Thyroid gland (tissue), 4 donors: ENCODE measurements at regions not wholly inside any gene's neighbourhood (a gene's known extent, or its start where the extent isn't known, plus 50 kb on each side); places are given as distances from the start of the nearest gene placed in this dataset.

Experiments used
- DNase-seq, 2 donors: peaks; one replicate each; pipeline ENCODE4 v3.0.0-alpha.2; 2019
- H3K27ac ChIP-seq, 3 donors: fragments of 200-600 bp; sonication (generic); 1 replicate in 2 of 3; 2 replicates in 1 of 3; pipeline ENCODE4 v1.5.1; 2016 to 2019; ENCODE audit warnings: mild to moderate bottlenecking in 1 of 3, moderate library complexity in 1 of 3
- H3K27me3 ChIP-seq: fragments of 200-600 bp; sonication (generic); one replicate; pipeline ENCODE4 v1.5.1; 2019
- H3K36me3 ChIP-seq, 2 donors: fragments of 200-600 bp; sonication (generic); one replicate each; pipeline ENCODE4 v1.5.1; 2016 to 2019
- H3K4me1 ChIP-seq, 2 donors: fragments of 200-600 bp; sonication (generic); one replicate each; pipeline ENCODE4 v1.5.1; 2017 to 2019
- H3K4me3 ChIP-seq, 3 donors: fragments of 200-600 bp; sonication (generic); replicated peaks in 1 of 3; 1 replicate in 2 of 3; 2 replicates in 1 of 3; pipeline ENCODE4 v1.5.1; 2016; ENCODE audit warnings: mild to moderate bottlenecking in 1 of 3
- H3K9me3 ChIP-seq: fragments of 200-600 bp; sonication (generic); one replicate; pipeline ENCODE4 v1.5.1; 2017
- CTCF ChIP-seq, 6 experiments: fragments of 200-600 bp in 3 of 6; fragments of 450-650 bp in 3 of 6; sonication (generic) in 3 of 6; IDR thresholded peaks; one replicate each; pipeline ENCODE4 v1.5.1; 2016 to 2019; ENCODE audit warnings: antibody characterized with exemption in 6 of 6, mild to moderate bottlenecking in 2 of 6, inconsistent platforms in 1 of 6, moderate library complexity in 1 of 6
- POLR2A ChIP-seq, 2 donors: fragments of 450-650 bp; IDR thresholded peaks; one replicate each; pipeline ENCODE4 v1.6.1; 2017; ENCODE audit warnings: antibody characterized with exemption in 2 of 2, mild to moderate bottlenecking in 2 of 2, moderate library complexity in 1 of 2
- WGBS, 2 donors: methylation state at CpG; one replicate each; pipeline ENCODE4 v1.1.5; 2017; 5-methylcytosine and 5-hydroxymethylcytosine counted together
- intact Hi-C: fragments of 100-400 bp; cut with DNase I; formaldehyde crosslinking; loops from one replicate; pipeline ENCODE4 v1.15.1; 2023

GRCh38 chr12:23342407-23342806, 607.1 kb downstream of the SOX5 start:
- Histone ChIP-seq H3K4me1 (no peaks in the 10 kb centered on the region), H3K27me3 (no peaks in the 10 kb centered on the region), H3K4me3 (no peak overlapping the region), H3K9me3 (no peaks in the 10 kb centered on the region), H3K36me3 (no peaks in the 10 kb centered on the region), H3K27ac (no peak overlapping the region)
- WGBS, 2 donors, result 91 to 94% methylated on average over 1 of the region's 1 CpG
- DNase-seq, result no peak
- TF ChIP-seq CTCF (IDR thresholded peaks at IDR 0.05), result no peak
- intact Hi-C loops, result no loop called here

- intact Hi-C loops, result no loop called here
- no peak for DNase-seq
- 74 to 85% methylated on average over 3 of the region's 3 CpGs for WGBS, 2 donors
- Histone ChIP-seq H3K4me3 (no peak overlapping the region), H3K27ac (no peak overlapping the region), H3K27me3 (no peaks in the 10 kb centered on the region), H3K9me3 (no peaks in the 10 kb centered on the region), H3K4me1 (no peaks in the 10 kb centered on the region), H3K36me3 (no peaks in the 10 kb centered on the region)
- TF ChIP-seq CTCF (IDR thresholded peaks at IDR 0.05), result no peak
- no peak for TF ChIP-seq POLR2A (IDR thresholded peaks at IDR 0.05)
These were observed 599.9 kb downstream of the SOX5 start for GRCh38 chr12:23349564-23349963.

GRCh38 chr12:23350808-23351207, 598.7 kb downstream of the SOX5 start:
- WGBS, 2 donors, result 85% methylated on average over 2 of the region's 2 CpGs
- H3K36me3 ChIP-seq, result no peaks in the 10 kb centered on the region
- H3K27ac ChIP-seq, result no peak overlapping the region
- no peaks in the 10 kb centered on the region for H3K4me1 ChIP-seq
- no peak for DNase-seq
- H3K27me3 ChIP-seq, result no peaks in the 10 kb centered on the region
- TF ChIP-seq CTCF (IDR thresholded peaks at IDR 0.05) (no peak), POLR2A (IDR thresholded peaks at IDR 0.05) (no peak)
- H3K4me3 ChIP-seq, result no peak overlapping the region
- intact Hi-C loops, result no loop called here
- H3K9me3 ChIP-seq, result no peaks in the 10 kb centered on the region

- DNase-seq, result no peak
- H3K27me3 ChIP-seq, result no peaks in the 10 kb centered on the region
- H3K36me3 ChIP-seq, result no peaks in the 10 kb centered on the region
- intact Hi-C loops, result no loop called here
- no peaks in the 10 kb centered on the region for H3K9me3 ChIP-seq
- no peaks in the 10 kb centered on the region for H3K4me1 ChIP-seq
- H3K4me3 ChIP-seq, result no peak overlapping the region
- TF ChIP-seq POLR2A (IDR thresholded peaks at IDR 0.05) (no peak), CTCF (IDR thresholded peaks at IDR 0.05) (no peak)
- WGBS, 2 donors, result 87 to 92% methylated on average over 2 of the region's 2 CpGs
- no peak overlapping the region for H3K27ac ChIP-seq
These were observed 596.8 kb downstream of the SOX5 start for GRCh38 chr12:23352670-23353069.

GRCh38 chr12:23354800-23355199, 594.7 kb downstream of the SOX5 start:
- no peak overlapping the region for H3K4me3 ChIP-seq
- H3K36me3 ChIP-seq, result no peaks in the 10 kb centered on the region
- H3K27me3 ChIP-seq, result no peaks in the 10 kb centered on the region
- H3K4me1 ChIP-seq, result no peaks in the 10 kb centered on the region
- no peak for TF ChIP-seq CTCF (IDR thresholded peaks at IDR 0.05)
- 38 to 69% methylated on average over 1 of the region's 1 CpG for WGBS, 2 donors
- intact Hi-C loops, result no loop called here
- DNase-seq, result no peak
- H3K27ac ChIP-seq, result no peak overlapping the region
- no peaks in the 10 kb centered on the region for H3K9me3 ChIP-seq
